ENCODE measurements at regions not wholly inside any gene's neighbourhood (a gene's known extent, or its start where the extent isn't known, plus 50 kb on each side); places are given as distances from the start of the nearest gene placed in this dataset.
A peak's percentile ranks its signal among the peaks of the same experiment; 100 is the strongest.
"Not testable (repeated sequence)": the region's sequence is repeated elsewhere in the genome, so short reads cannot be mapped to it uniquely, and the experiment has no call there.

GRCh38 chr6:103872678-103873077 lies 987.0 kb downstream of the HACE1 start:
- DNase-seq = no peak

- no peak for DNase-seq
Measured at GRCh38 chr6:103872233-103872632, 987.5 kb downstream of the HACE1 start.

DNA sequence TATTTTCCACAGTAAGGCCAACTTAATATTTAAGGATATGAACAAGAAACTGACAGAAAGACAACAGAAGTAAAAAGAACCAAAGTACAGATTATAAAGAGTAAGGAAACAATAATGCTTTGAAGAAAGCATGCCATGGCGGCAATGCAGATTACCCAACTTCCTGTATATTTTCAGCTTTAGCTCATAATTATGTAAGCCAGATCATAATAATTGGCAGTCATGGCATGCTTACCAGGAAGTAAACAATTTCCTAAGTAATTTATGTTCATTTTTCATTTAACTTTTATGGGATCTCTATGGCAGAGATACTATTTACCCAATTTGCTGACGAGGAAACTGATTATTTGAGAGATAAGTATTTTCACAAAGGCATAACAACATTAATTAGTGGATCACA lies 988.7 kb downstream of the HACE1 start:
- no peak for DNase-seq

DNA sequence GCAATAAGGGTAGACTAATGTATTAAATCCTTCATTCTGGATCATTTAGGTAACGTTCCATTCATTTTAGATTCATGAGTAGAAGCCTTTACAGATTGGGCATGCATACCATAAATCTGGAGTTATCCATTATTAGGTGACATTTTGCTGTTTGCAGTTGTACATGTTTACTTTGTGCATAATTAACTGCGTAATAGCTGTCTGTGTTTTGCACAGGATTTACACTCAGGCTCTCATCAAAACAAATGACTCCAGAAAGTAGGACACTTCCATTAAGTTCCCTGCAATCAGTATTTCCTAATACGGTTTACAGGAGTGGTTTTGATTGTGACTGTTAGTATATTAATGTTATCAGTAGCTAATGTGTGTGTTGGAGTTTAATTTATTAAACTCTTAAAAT lies 997.4 kb downstream of the HACE1 start:
- no peak for DNase-seq

- DNase-seq = no peak
Measured at GRCh38 chr6:103858003-103858402, 1001.7 kb downstream of the HACE1 start.

DNA sequence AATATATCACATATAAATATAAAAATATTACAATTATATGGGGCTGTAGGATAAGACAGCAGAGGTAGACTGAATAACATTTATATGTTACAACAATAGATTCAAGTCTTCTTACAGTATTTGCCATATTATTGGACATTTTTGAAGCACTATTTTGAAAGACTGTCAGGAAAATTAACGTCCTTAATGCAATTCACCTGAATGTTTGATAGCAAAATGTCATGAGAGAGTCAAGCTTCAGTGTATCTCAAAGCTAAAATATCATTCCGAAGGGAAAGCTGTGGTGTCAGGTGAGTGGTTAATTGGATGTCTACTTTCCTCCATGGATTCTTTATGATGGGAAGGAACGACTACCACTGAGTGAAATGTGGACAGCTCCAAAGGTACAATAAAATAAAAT lies 1004.0 kb downstream of the HACE1 start:
- no peak for DNase-seq

- no peak for DNase-seq
Measured at GRCh38 chr6:103854059-103854458, 1005.7 kb downstream of the HACE1 start.

DNA sequence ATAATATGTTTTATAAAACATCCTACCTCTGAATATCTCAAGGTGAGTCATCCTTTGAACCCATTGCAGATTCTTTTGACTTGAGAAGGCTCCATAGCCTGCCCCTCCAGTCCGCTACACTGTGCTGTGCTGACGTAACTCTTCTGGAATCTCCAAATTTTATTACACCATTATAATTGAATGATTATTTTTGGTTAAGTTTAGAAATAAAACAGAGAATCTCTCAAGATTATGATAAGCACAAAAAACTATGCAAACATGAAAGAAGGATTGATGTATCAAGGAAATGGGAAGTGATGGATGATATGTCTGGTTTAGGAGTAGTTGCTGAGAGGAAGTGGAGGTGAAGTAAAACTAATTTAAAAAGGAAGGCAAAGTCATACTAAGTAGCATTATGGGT lies 1021.3 kb downstream of the HACE1 start:
- DNase-seq = no peak

DNA sequence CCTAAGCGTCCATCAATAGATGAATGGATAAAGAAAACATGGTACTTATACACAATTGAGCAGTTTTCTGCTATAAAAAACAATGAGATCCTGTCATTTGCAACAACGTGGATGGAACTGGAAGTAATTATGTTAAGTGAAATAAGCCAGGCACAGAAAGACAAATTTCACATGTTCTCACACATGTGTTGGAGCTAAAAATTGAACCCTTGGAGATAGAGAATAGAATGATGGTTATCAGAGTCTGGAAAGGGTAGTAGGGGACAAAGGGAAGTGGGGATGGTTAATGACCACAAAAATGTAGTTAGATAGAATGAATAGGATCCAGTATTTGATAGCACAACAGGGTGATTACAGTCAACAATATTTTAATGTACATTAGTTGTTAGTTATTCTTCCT lies 1033.5 kb downstream of the HACE1 start:
- DNase-seq = no peak

DNA sequence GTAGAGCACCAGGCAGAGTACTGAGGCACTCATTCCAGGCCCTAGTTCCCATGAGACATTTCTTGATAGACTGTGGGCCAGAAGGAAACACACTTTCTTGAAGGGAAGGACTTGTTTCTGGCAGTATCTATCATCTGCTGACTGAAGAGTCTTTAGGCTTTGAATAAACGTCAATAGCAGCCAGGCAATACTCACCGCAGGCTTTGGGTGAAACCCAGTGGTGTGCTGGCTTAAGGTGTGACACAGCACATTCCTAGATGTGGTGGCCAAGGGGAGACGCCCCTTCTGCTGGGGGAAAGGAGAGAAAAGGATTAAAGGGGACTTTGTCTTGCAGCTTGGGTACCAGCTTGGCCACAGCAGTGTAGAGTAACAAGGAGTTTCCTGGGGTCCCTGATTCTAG lies 1039.6 kb downstream of the HACE1 start:
- DNase-seq = no peak

DNA sequence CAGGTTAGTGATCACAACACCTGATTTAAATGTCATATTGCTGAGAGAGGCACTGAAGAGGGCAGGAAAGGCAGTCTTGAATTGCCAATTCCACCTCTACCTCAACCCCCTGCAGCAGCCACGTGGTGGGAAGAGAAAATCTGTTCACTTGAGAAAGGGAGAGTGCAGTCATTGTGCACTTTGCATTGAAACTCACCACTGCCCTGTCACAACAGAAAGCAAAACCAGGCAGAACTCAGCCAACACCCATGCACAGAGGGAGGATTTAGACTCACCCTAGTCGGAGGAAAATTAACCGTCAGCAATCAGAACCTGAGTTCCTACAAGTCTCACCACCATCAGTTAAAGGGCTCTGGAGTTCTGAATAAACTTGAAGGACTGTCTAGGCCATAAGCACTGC lies 1040.2 kb downstream of the HACE1 start:
- no peak for DNase-seq

DNA sequence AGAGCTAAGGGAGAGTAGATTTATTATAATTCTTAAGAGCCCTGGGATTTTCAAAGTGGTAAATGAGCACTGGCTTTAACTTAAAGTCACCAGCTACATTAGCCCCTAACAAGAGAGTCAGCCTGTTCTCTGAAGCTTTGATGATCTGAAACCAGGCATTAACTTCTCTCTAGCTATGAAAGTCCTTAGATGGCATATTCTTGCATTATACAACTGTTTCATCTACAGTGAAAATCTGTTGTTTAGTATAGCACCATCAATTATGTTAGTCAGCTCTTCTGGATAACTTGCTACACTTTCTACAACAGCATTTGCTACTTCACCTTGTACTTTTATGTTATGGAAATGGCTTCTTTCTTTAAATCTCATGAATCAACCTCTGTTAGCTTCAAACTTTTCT lies 1046.7 kb downstream of the HACE1 start:
- DNase-seq = no peak

GRCh38 chr6:103801901-103802479 lies 1057.7 kb downstream of the HACE1 start:
- DNase-seq = not testable (repeated sequence)

- no peak for DNase-seq
Measured at GRCh38 chr6:103799971-103800670, 1059.6 kb downstream of the HACE1 start.

DNA sequence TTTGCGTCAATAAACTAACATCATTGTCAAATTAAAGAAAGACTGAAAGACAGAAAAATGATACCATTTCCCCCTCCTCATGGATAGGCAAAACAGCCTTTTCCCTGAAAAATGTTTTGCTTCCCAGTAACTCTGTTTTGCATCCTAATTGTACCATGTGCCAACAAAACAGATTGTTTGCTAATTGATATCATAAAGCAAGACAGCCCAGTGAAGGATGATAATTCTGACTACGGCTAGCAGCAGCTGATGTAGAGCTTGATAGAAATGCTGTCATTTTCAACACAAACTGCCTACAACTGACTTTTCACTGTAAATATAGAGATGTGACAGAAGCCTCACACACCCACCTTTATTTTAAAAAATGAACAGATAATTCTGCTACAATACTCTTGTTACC lies 1061.6 kb downstream of the HACE1 start:
- no peak for DNase-seq

- peak in 1 of 3 donors; percentile 1 for DNase-seq
Measured at GRCh38 chr6:103797738-103798137, 1062.0 kb downstream of the HACE1 start.

DNA sequence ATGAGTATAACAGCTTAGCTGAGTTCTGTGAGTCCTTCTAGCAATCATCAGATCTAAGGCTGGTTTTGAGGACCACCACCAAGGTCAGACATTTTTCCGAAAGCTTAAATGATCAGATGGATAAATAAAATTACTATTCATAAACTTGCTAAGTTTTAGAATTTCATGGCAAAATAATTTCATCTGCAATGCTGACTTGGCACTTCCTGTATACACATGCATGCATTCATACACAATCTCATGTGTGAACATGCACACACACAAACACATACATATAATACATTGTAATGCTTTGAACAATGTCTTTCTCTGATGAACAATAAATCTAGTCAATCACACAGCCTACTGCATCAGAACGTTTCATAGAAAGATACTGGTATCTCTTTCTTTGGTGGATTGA lies 1068.3 kb downstream of the HACE1 start:
- no peak for DNase-seq

- no peak for DNase-seq
Measured at GRCh38 chr6:103784117-103784516, 1075.6 kb downstream of the HACE1 start.

- DNase-seq = no peak
Measured at GRCh38 chr6:103783329-103783728, 1076.4 kb downstream of the HACE1 start.

GRCh38 chr6:103769431-103769830 lies 1090.3 kb downstream of the HACE1 start:
- no peak for DNase-seq

GRCh38 chr6:103750603-103751002 lies 1109.1 kb downstream of the HACE1 start:
- no peak for DNase-seq

GRCh38 chr6:103734016-103734415 lies 1125.7 kb downstream of the HACE1 start:
- no peak for DNase-seq

DNA sequence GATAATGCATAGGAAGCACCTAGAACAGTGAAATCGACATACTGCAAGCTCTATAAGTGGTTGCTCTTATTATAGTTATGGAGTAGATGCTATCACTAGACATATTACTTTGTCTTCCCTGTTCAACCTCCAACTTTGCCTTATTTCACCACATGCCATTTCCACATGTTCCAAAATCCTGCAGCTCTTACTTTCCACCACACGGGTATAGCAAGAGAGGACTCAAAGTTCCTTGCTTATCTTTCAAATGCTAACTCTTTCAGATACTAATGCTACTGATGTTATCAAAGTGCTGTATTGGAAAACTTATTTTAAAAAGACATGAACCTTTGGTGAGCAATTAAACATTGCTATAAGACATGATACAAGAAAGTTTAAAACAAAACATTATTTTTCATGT lies 1130.1 kb downstream of the HACE1 start:
- DNase-seq = no peak

GRCh38 chr6:103723438-103724322 lies 1136.0 kb downstream of the HACE1 start:
- DNase-seq = no peak

Measured in suppressor macrophage treated with lipopolysaccharide for 1 hour (primary cell).